ENCODE measurements at regions not wholly inside any gene's neighbourhood (a gene's known extent, or its start where the extent isn't known, plus 50 kb on each side); places are given as distances from the start of the nearest gene placed in this dataset.

DNA sequence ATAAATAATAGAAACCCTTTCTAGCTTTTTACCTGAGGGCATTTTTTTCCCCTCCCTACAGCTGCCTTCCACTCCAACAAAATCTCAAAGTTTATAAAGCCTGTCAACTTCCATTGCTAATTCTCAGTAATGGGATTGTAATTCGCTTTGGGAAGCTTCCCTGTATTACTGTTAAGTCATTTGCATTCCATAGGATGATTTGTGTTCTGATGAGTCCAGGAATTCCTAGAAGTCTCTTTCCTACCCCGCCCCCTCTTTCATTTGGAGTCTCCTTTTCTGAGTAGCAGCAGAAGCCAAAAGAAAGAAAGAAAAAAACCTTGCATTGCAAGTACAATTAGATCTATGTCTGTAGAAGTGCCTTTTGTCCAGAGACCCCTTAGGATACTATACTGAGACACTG lies 1033.3 kb downstream of the IGSF11 start:
- DNase-seq = no peak

DNA sequence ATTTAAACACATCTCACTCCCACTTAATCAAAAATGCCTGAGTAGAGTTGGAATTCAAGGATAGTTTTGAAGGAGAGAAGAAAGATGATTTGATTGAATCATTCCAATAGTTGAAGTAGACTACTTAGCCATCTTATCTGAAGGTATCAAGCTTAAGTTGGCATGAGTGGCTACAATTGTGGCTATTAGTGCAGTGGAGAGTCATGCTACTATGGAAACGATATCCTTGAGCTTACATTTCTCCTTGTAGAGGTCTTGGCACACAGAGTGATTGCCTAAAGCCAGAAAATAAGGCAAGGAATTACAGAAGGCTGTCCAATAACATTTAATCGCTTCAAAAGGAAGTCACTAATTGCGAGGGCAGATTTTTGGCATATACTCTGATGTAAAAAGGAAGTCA lies 1022.7 kb downstream of the IGSF11 start:
- no peak for DNase-seq

- DNase-seq = no peak
Observed at GRCh38 chr3:118029049-118029448, 1005.6 kb downstream of the IGSF11 start.

- no peak for DNase-seq
Observed at GRCh38 chr3:118036215-118036614, 998.4 kb downstream of the IGSF11 start.

- no peak for DNase-seq
Observed at GRCh38 chr3:118055381-118055780, 979.3 kb downstream of the IGSF11 start.

DNA sequence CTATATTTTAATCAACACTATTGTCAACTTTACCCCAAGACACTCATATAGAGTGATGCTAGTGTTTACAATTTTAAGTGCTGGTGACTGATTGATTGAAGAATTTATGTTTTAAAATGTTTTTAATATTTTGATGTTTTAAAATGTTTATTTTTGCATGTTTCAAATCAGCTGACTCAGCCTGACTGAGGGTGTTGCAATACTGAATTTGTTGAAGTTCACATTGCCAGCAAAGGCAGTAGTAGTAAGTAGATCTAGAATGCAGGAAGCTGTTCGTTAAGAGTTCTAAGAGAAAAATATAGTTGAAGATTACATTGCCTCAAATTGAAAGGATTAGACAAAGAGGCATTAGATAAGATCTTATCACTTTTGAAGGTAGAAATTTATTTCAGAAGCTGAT lies 977.6 kb downstream of the IGSF11 start:
- no peak for DNase-seq

DNA sequence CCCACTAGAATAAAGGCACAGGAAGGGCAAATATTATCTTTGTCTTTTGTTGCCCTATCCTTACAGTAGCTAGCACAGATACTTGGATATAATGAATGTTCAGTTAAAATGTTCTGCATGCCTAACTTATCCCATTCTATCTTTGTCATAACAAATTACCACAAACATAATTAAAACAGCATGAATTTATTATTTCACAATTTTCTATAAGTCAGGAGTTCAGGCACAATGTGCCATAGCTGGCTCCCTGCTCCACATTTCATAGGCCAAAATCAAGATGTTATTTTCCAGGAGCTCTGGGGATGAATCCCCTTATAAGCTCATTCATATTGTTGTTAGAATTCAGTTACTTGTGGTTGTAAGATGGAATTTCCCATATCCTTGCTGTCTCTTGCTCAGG lies 975.5 kb downstream of the IGSF11 start:
- no peak for DNase-seq

GRCh38 chr3:118067439-118067838 lies 967.2 kb downstream of the IGSF11 start:
- DNase-seq = no peak

DNA sequence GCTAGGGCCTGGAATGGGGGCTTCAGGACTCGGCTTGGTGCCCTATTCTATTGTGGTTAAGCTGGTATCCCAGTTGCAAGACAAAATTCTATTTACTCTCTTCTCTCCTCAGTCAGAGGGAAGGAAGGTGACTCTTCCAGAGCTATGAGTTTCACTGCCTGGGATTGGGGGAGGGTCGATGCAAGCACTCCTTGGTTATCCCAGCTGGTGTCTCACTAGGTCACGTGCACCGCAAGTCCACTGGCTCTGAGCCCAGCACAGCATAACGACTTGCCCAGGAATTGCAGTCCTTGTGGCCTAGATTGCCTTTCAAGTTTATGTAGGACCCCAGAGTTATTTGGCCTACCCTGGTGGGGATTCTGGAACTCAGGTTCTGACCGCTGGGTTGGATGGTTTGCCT lies 958.8 kb downstream of the IGSF11 start:
- DNase-seq = no peak

GRCh38 chr3:118077332-118077731 lies 957.3 kb downstream of the IGSF11 start:
- no peak for DNase-seq

- DNase-seq = no peak
Observed at GRCh38 chr3:118080889-118081288, 953.8 kb downstream of the IGSF11 start.

- DNase-seq = no peak
Observed at GRCh38 chr3:118088696-118089095, 946.0 kb downstream of the IGSF11 start.

DNA sequence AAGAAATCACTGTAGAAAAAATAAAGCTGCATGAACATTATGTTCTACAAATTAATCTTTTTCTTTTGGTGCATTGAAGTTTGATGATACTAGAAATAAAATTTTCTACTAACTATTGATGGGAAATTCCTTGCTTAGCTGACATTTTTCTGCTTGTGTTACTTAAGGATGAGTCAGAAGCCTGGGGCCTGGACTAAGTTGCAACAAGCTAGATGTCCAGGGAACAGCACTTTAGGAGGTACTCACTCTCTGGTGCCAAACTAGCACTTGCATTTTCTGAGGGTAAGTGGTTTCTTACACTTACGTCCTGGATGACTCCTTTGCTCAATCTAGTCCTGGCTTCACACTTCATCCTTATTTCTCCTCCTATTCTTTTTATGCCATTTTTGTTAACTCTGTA lies 945.1 kb downstream of the IGSF11 start:
- DNase-seq = no peak

DNA sequence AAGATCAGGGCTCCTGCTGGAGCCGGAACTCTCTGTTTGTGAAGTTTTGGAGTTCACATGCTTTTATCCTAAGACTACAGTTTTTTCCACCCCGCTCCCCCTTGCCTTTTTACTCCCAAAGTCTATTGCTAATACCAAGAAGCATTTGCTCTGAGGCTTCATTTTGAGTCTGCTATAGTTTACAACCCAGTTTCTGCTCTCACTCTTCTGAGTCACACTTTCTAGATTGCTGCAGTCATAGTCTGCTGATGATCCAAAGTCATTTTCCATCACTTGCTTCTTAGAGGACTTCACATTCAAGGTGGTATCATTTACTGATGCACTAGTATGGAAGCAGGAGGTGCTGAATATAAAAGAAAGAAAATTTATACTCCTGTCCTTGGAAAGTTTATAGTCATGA lies 937.4 kb downstream of the IGSF11 start:
- DNase-seq = no peak

DNA sequence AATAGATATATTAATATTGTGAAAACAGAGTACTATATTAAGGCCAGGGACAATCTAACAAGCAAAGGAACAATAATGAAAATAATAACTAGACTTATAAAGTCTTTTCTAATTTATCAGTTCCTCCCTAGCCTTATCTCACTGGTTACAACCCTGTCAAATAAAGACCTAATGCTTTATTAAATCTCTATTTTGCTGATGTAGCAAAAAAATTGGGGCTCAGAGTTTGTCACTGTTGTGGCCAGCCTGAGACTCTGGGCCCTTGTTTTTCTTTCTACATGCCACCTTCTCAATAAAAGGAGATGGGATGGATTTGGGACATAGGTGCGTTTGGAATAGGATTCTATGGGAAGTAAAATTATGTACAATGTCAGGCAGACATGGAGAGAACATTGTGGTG lies 937.0 kb downstream of the IGSF11 start:
- DNase-seq = no peak

DNA sequence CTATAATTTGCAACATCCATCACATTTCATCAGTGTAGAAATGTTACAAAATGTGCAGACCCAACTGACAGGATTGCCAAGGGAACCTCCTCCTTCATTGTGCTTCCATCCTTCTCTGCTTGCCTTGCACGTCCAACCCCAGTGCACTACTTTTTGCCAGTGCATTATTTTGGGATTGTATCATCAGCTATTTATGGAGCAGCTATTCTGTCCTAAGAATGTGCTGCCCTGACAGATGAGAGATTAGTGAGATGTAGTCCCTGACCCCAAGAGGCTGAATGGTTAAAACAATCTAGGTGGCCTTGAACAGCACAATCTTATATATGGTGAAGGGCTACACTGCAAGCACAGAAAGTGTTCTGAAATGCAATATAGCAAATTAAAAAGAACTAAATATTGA lies 935.8 kb downstream of the IGSF11 start:
- DNase-seq = no peak

DNA sequence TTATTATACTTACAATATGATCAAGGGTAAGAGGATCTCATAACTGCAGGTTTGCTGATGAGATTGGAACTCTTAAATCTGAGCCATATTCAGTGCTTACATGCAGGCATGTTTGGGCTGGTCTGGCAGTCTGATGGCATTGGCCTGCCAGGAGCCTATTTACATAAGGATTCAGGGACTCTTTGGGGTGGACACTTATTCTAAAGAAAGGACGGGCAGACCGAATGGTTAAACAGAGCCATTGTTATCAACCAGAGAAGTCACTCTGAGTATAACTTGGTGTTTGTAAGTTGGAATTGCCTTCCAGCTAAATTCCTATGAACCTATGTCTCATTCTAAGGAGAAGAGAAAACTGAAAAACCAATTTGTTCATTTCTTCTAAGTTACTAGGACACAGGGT lies 932.8 kb downstream of the IGSF11 start:
- no peak for DNase-seq

DNA sequence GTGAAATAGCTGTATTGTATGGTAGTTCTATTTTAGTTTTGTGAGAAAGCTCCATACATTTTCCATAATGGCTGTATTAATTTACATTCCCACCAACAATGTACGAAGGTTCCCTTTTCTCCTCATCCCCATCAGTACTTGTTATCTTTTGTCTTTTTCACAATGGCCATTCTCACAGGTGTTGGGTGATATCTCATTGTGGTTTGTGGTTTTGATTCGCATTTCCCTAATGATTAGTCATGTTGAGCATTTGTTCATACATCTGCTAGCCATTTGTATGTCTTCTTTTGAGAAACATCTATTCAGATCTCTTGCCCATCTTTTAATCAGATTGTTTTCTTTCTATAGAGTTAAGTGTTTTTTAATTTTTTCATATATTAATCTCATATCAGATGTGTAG lies 931.9 kb downstream of the IGSF11 start:
- DNase-seq = no peak

GRCh38 chr3:118108201-118108600 lies 926.4 kb downstream of the IGSF11 start:
- no peak for DNase-seq

DNA sequence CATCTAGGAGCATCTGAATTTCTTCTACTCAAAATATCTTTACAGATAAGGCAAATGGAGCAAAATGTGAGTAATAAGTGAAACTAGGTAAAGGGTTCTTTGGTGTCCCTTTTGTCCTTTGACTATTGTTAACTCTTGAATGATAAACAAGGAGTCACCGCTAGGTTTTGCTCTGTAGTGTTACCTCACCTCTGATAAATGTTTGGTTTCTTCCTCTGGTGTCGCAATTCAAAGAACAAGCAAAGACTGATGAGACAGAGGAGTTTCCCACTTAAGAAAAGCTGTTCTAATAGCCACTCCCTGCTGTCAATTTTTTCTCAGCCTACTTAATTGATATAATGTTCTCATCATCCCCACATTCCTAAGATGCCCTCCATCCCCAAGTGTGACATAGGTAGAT lies 925.9 kb downstream of the IGSF11 start:
- DNase-seq = no peak

- DNase-seq = no peak
Observed at GRCh38 chr3:118110211-118110610, 924.4 kb downstream of the IGSF11 start.

- DNase-seq = no peak
Observed at GRCh38 chr3:118116991-118117390, 917.7 kb downstream of the IGSF11 start.

GRCh38 chr3:118126751-118127150 lies 907.9 kb downstream of the IGSF11 start:
- no peak for DNase-seq

- DNase-seq = no peak
Observed at GRCh38 chr3:118127992-118128391, 906.7 kb downstream of the IGSF11 start.

DNA sequence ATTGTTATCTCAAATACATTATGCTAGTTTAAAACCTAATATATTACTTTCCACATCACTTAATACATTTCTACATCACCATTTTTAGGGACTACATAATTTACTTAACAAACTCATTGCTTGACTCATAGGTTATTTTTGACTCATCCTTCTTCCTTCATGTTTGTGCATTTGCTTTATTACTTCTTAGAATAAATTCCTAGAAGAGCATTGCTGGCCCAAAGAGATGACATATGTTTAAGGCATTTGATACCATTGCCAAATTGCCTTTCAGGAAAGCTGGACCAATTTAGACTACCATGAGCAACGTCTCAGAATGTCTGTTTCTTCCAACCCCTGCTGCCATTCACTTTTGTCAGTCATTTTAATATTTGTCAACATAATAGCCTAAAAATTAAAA lies 905.8 kb downstream of the IGSF11 start:
- DNase-seq = no peak

DNA sequence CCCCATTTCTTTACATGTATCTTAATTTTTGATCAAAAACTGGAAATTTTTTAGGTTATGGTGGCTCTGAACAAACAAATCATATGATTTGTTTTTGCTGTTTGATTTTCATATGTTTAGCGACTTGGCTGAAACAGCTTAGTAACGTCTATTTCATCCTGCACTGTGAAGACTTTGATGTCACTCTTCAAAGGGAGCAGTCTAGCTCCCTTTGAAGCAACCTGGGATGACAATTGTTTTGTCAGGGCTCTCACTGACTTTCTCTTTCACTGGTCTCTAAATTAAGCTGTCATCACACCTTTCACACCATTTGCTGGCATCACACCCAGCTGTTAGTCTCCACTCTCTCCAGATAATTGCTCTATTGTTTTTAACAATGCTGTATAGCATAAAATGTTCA lies 896.9 kb downstream of the IGSF11 start:
- DNase-seq = no peak
